ENCODE measurements at regions not wholly inside any gene's neighbourhood (a gene's known extent, or its start where the extent isn't known, plus 50 kb on each side); places are given as distances from the start of the nearest gene placed in this dataset.

- no peak overlapping the region for H3K4me3 ChIP-seq (replicated peaks; ENCODE audit: low read depth, low read length)
- TF ChIP-seq, protein P1, sequence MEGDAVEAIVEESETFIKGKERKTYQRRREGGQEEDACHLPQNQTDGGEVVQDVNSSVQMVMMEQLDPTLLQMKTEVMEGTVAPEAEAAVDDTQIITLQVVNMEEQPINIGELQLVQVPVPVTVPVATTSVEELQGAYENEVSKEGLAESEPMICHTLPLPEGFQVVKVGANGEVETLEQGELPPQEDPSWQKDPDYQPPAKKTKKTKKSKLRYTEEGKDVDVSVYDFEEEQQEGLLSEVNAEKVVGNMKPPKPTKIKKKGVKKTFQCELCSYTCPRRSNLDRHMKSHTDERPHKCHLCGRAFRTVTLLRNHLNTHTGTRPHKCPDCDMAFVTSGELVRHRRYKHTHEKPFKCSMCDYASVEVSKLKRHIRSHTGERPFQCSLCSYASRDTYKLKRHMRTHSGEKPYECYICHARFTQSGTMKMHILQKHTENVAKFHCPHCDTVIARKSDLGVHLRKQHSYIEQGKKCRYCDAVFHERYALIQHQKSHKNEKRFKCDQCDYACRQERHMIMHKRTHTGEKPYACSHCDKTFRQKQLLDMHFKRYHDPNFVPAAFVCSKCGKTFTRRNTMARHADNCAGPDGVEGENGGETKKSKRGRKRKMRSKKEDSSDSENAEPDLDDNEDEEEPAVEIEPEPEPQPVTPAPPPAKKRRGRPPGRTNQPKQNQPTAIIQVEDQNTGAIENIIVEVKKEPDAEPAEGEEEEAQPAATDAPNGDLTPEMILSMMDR (IDR thresholded peaks at IDR 0.05; ENCODE audit: low read length, missing control alignments): no peak
- DNase-seq (ENCODE audit: low read depth): no peak
Observed at GRCh38 chr19:23855676-23856075, 59.0 kb upstream of the ZNF726 start.

DNA sequence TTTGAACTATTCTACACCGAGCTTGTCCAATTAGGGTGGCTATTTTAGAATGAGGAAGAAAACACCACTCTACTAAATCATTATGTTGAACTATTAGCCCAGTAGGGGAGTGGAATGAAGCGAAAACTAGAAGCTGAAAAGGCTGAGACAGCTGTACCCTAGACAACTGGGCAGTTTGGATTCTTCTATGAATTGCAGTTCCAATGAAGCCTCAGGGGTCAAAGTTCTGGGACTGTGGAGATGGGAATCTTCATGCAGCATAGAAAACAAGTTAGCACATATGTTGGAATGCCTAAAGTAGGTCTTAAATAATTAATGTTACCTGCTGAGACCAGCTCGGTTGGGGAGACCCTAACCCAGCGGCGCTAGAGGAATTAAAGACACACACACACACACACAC lies 62.7 kb upstream of the ZNF726 start:
- no peak for DNase-seq (ENCODE audit: low read depth)
- TF ChIP-seq, protein P1 (IDR thresholded peaks at IDR 0.05; ENCODE audit: low read length, missing control alignments): no peak
- no peak overlapping the region for H3K4me3 ChIP-seq (replicated peaks; ENCODE audit: low read depth, low read length)

DNA sequence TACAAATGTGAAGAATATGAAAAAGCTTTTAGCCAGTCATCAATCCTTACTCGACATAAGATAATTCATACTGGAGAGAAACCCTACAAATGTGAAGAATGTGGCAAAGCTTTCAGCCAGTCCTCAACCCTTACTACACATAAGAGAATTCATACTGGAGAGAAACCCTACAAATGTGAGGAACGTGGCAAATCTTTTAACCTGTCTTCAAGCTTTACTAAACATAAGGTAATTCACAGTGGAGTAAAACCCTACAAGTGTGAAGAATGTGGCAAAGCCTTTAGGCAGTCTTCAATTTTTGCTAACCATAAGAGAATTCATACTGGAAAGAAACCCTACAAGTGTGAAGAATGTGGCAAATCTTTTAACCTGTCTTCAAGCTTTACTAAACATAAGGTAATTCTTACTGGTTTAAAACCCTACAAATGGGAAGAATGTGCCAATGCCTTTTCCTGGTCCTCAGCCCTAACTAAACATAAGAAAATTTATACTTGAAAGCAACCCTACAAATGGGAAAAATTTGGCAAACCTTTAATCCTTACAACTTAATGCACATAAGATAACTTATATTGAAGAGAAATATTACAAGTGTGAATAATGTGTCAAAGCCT lies 74.1 kb upstream of the ZNF681 start:
- peak; percentile 0 for DNase-seq (ENCODE audit: low read depth)
- H3K4me3 ChIP-seq (replicated peaks; ENCODE audit: low read depth, low read length): no peak overlapping the region
- TF ChIP-seq, protein P1 (IDR thresholded peaks at IDR 0.05; ENCODE audit: low read length, missing control alignments): no peak

DNA sequence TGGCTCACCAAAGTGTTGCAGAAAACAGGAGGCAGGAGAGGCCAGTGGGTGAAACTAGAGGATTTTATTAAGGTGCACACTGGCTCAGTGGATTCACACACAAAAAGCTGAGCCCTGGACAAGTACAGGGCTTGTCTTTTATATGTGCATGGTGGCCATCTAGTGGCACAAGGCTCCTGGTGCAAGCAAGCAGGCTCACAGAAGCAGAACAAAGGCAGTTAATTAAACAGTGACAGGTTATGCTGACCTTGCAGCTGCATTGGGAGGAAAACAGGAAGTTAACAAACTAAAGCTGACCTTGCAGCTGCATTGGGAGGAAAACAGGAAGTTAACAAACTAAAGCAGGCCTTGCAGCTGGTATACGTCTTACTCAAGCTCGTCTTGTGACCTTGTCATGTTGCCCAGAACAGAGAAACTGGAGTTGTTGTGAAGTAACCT lies 65.3 kb upstream of the ZNF681 start:
- TF ChIP-seq, protein P1 (IDR thresholded peaks at IDR 0.05; ENCODE audit: low read length, missing control alignments): no peak
- H3K4me3 ChIP-seq (replicated peaks; ENCODE audit: low read depth, low read length): no peak overlapping the region
- no peak for DNase-seq (ENCODE audit: low read depth)

DNA sequence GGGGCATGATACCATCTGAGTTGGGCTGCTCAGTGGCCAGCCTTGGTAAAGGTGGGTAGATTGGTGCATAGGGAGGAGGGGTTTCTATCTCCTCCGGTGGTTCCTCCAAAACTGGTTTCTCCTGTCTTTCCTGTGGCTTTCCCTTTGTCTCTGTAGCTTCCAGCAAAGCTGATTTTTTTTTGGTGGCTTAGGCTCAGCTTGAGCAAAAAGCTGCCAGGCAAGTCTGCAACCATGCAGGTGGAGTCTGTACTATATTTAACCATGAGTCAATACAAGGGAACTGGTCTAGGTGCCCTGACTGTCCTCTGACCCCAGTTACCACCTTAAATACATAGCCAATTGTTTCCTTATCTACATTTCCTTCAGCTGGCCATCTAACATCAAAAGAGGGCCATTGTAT lies 64.0 kb upstream of the ZNF681 start:
- TF ChIP-seq, protein P1 (IDR thresholded peaks at IDR 0.05; ENCODE audit: low read length, missing control alignments): no peak
- no peak overlapping the region for H3K4me3 ChIP-seq (replicated peaks; ENCODE audit: low read depth, low read length)
- DNase-seq (ENCODE audit: low read depth): no peak

- TF ChIP-seq, protein P1 (IDR thresholded peaks at IDR 0.05; ENCODE audit: low read length, missing control alignments): peak; percentile 30
- no peak overlapping the region for H3K4me3 ChIP-seq (replicated peaks; ENCODE audit: low read depth, low read length)
- peak; percentile 8 for DNase-seq (ENCODE audit: low read depth)
Observed at GRCh38 chr19:23817519-23817918, 58.8 kb upstream of the ZNF681 start.

DNA sequence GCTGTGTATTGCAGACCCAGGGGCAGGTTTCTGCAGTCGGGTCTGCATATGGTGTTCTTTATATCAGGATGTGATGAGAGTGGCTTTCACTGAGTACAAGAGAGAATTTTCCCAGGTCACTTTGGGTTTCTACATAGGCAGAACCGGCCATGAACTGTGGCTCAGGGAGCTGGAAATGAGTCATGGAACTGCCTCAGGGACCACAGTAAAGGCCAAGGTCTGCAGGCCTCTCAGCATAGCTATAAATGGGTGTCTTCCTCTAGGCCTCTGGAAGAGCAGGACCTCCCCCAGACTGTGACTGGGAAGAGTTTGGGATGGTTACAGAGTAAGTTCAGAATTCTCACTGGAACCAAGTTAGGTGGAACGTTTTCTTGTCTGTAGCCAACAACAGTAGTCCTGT lies 51.8 kb upstream of the ZNF681 start:
- TF ChIP-seq, protein P1 (IDR thresholded peaks at IDR 0.05; ENCODE audit: low read length, missing control alignments): no peak
- no peak overlapping the region for H3K4me3 ChIP-seq (replicated peaks; ENCODE audit: low read depth, low read length)
- no peak for DNase-seq (ENCODE audit: low read depth)
